Ascending aorta (tissue), 2 donors: ENCODE measurements at regions not wholly inside any gene's neighbourhood (a gene's known extent, or its start where the extent isn't known, plus 50 kb on each side); places are given as distances from the start of the nearest gene placed in this dataset.

ENCODE experiments used
- DNase-seq, 2 donors: peaks; one replicate each; pipeline ENCODE4 v3.0.0-alpha.2; 2019; ENCODE audit warnings: low spot score in 2 of 2
- H3K27ac ChIP-seq, 2 donors: fragments of 200-600 bp; sonication (generic); one replicate each; pipeline ENCODE4 v1.5.1; 2016 to 2017; ENCODE audit warnings: mild to moderate bottlenecking in 1 of 2
- H3K27me3 ChIP-seq: fragments of 200-600 bp; sonication (generic); one replicate; pipeline ENCODE4 v1.5.1; 2017
- H3K36me3 ChIP-seq, 2 donors: fragments of 200-600 bp; sonication (generic); one replicate each; pipeline ENCODE4 v1.5.1; 2016
- H3K4me1 ChIP-seq, 2 donors: fragments of 200-600 bp; sonication (generic); one replicate each; pipeline ENCODE4 v1.5.1; 2016 to 2017; ENCODE audit warnings: mild to moderate bottlenecking in 1 of 2
- H3K4me3 ChIP-seq, 2 donors: fragments of 200-600 bp; sonication (generic); one replicate each; pipeline ENCODE4 v1.5.1; 2016 to 2017; ENCODE audit warnings: mild to moderate bottlenecking in 1 of 2
- H3K9me3 ChIP-seq, 2 donors: fragments of 200-600 bp; sonication (generic); one replicate each; pipeline ENCODE4 v1.5.1; 2016
- intact Hi-C: fragments of 100-400 bp; cut with DNase I; formaldehyde crosslinking; loops from one replicate; pipeline ENCODE4 v1.15.1; 2023
- TF ChIP-seq, protein P1 (sequence below), 3 experiments: fragments of 200-600 bp in 2 of 3; fragments of 450-650 bp in 1 of 3; sonication (generic) in 2 of 3; IDR thresholded peaks; one replicate each; pipeline ENCODE4 v1.5.1; 2016 to 2019; ENCODE audit warnings: antibody characterized with exemption in 3 of 3, mild to moderate bottlenecking in 1 of 3, moderate library complexity in 1 of 3

DNA sequence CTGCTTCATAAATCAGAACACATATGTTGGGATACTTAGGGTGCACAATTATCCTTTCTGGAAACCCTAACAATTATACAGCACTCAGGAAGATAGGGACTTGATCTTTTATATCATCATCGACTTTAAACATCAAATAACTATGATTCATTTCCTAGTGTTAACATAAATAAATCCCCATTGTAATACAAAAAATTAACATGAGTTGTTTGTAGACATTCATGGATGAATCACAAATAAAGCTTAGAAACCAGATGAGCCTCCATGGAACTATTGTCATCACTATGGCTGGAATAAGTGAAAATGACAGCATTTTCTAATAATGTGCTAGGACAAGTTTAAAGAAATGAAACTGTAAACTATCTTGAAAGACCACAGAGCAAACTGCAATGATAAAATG is 821.7 kb downstream of the GATA3 start:
- Histone ChIP-seq H3K27ac (no peak overlapping the region), H3K4me1 (no peaks in the 10 kb centered on the region), H3K27me3 (no peaks in the 10 kb centered on the region), H3K36me3 (no peaks in the 10 kb centered on the region), H3K9me3 (no peaks in the 10 kb centered on the region), H3K4me3 (no peak overlapping the region)
- TF ChIP-seq, protein P1, sequence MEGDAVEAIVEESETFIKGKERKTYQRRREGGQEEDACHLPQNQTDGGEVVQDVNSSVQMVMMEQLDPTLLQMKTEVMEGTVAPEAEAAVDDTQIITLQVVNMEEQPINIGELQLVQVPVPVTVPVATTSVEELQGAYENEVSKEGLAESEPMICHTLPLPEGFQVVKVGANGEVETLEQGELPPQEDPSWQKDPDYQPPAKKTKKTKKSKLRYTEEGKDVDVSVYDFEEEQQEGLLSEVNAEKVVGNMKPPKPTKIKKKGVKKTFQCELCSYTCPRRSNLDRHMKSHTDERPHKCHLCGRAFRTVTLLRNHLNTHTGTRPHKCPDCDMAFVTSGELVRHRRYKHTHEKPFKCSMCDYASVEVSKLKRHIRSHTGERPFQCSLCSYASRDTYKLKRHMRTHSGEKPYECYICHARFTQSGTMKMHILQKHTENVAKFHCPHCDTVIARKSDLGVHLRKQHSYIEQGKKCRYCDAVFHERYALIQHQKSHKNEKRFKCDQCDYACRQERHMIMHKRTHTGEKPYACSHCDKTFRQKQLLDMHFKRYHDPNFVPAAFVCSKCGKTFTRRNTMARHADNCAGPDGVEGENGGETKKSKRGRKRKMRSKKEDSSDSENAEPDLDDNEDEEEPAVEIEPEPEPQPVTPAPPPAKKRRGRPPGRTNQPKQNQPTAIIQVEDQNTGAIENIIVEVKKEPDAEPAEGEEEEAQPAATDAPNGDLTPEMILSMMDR (IDR thresholded peaks at IDR 0.05) = no peak
- intact Hi-C loops = no loop called here
- no peak for DNase-seq

DNA sequence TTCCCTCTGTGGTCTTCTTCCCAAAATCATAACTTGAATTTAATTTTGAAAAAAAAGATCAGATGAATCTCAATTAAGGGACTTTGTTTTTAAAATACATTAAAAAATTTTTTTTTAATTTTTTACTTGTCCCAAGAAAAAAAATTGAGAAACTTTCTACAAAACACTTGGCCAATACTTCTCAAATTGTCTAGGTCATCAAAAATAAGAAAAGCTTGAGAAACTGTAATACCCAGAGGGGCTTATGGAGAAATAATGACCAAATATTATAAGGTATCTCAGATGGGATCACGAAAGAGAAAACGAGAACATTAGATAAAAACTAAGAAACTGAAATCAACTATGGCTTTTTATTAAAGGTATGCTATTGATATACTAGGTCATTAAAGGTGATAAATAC is 835.0 kb downstream of the GATA3 start:
- no peak overlapping the region for H3K4me3 ChIP-seq
- no peaks in the 10 kb centered on the region for H3K4me1 ChIP-seq
- H3K36me3 ChIP-seq = no peaks in the 10 kb centered on the region
- H3K27ac ChIP-seq = no peak overlapping the region
- no peaks in the 10 kb centered on the region for H3K27me3 ChIP-seq
- intact Hi-C loops = no loop called here
- TF ChIP-seq, protein P1 (IDR thresholded peaks at IDR 0.05) = no peak
- no peak for DNase-seq
- no peaks in the 10 kb centered on the region for H3K9me3 ChIP-seq

GRCh38 chr10:8893102-8893501 is 838.6 kb downstream of the GATA3 start:
- intact Hi-C loops = no loop called here
- TF ChIP-seq, protein P1 (IDR thresholded peaks at IDR 0.05) = no peak
- no peaks in the 10 kb centered on the region for H3K36me3 ChIP-seq
- no peak for DNase-seq
- H3K27ac ChIP-seq = no peak overlapping the region
- H3K27me3 ChIP-seq = no peaks in the 10 kb centered on the region
- H3K9me3 ChIP-seq = no peaks in the 10 kb centered on the region
- no peak overlapping the region for H3K4me3 ChIP-seq
- H3K4me1 ChIP-seq = no peaks in the 10 kb centered on the region

DNA sequence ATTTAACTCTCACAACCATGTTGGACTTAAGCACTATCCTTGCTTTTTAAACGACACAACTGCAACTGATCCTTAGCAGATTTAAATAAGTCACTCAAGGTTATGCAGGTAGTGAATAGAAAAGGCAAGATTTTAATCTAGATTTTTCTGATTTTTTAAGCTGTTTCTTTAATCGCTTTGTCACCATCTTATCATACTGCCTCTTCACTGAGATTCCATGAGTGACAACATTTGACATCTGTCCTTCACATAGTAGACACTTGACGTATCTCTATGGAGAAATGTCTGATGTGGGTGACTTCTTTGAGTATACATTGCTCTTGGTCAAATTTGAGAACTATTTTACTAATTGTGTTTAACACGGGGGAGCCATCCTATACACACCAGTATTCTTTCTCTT is 839.7 kb downstream of the GATA3 start:
- Histone ChIP-seq H3K27me3 (no peaks in the 10 kb centered on the region), H3K27ac (no peak overlapping the region), H3K9me3 (no peaks in the 10 kb centered on the region), H3K4me1 (no peaks in the 10 kb centered on the region), H3K4me3 (no peak overlapping the region), H3K36me3 (no peaks in the 10 kb centered on the region)
- TF ChIP-seq, protein P1 (IDR thresholded peaks at IDR 0.05) = no peak
- intact Hi-C loops = no loop called here
- no peak for DNase-seq

DNA sequence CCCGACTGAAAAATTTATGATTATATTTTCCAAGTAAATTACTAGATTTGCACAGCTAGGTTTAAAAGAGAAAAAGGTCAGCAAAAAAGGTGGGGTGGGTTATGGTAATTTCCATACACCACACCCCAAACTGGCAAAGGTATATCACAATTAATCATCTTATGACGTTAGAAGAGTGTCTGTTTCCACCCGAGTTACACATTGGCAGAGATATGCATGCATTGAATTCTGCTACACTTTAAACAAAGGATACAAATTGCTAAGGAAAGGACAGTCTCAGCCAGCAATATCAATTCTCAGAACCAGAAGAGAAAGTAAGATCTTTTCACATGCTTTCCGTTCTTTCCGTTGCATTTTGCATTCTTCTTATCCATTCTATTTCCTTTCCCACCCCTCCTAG is 843.3 kb downstream of the GATA3 start:
- no peak for DNase-seq
- Histone ChIP-seq H3K36me3 (no peaks in the 10 kb centered on the region), H3K4me3 (no peak overlapping the region), H3K9me3 (no peaks in the 10 kb centered on the region), H3K27me3 (no peaks in the 10 kb centered on the region), H3K27ac (no peak overlapping the region), H3K4me1 (no peaks in the 10 kb centered on the region)
- TF ChIP-seq, protein P1 (IDR thresholded peaks at IDR 0.05) = no peak
- intact Hi-C loops = no loop called here

- TF ChIP-seq, protein P1 (IDR thresholded peaks at IDR 0.05) = no peak
- intact Hi-C loops = no loop called here
Observed at GRCh38 chr10:8898745-8899330, 844.4 kb downstream of the GATA3 start.

More at GRCh38 chr10:8898745-8899330, 844.4 kb downstream of the GATA3 start:
- no peaks in the 10 kb centered on the region for H3K36me3 ChIP-seq
- H3K27ac ChIP-seq = no peak overlapping the region
- no peaks in the 10 kb centered on the region for H3K27me3 ChIP-seq
- H3K4me1 ChIP-seq = no peaks in the 10 kb centered on the region
- no peaks in the 10 kb centered on the region for H3K9me3 ChIP-seq
- DNase-seq = no peak
- no peak overlapping the region for H3K4me3 ChIP-seq
